Common myeloid progenitor, CD34-positive (primary cell): ENCODE measurements at regions not wholly inside any gene's neighbourhood (a gene's known extent, or its start where the extent isn't known, plus 50 kb on each side); places are given as distances from the start of the nearest gene placed in this dataset.

Experiments used
- CTCF ChIA-PET: fragments of 350-600 bp; sonication (Branson Sonifier 250); formaldehyde crosslinking; loops from one replicate; lab custom pipeline; 2021; ENCODE audit warnings: antibody characterized with exemption; lab: Charles Lee
- POLR2A ChIA-PET: fragments of 350-600 bp; sonication (Branson Sonifier 250); formaldehyde crosslinking; loops from one replicate; lab custom pipeline; 2021; ENCODE audit warnings: antibody characterized with exemption; lab: Charles Lee
- DNase-seq, 3 donors: peaks; one replicate each; pipeline versions ENCODE4 v3.0.0 to v3.0.0-alpha.2; 2013
- H3K27ac ChIP-seq, 2 experiments: 1 replicate in 1 of 2; 2 replicates in 1 of 2; pipeline ENCODE4 v1.7.0; 2013; ENCODE audit warnings: inconsistent platforms in 2 of 2, low read length in 2 of 2, mild to moderate bottlenecking in 2 of 2, low read depth in 1 of 2, moderate library complexity in 1 of 2; ENCODE audit not compliant: severe bottlenecking in 2 of 2, insufficient read depth in 1 of 2, poor library complexity in 1 of 2
- H3K27me3 ChIP-seq, 5 experiments: replicated peaks in 2 of 5; 1 replicate in 3 of 5; 2 replicates in 2 of 5; pipeline versions ENCODE4 v1.6.1 to v1.7.0; 2013; ENCODE audit warnings: low read length in 4 of 5, mild to moderate bottlenecking in 2 of 5, moderate library complexity in 2 of 5, inconsistent platforms in 1 of 5; ENCODE audit not compliant: insufficient read depth in 5 of 5, control insufficient read depth in 4 of 5
- H3K36me3 ChIP-seq, 4 experiments: 1 replicate in 2 of 4; 2 replicates in 2 of 4; pipeline versions ENCODE4 v1.6.1 to v1.7.0; 2013; ENCODE audit warnings: low read length in 3 of 4, control low read depth in 1 of 4, mild to moderate bottlenecking in 1 of 4; ENCODE audit not compliant: control insufficient read depth in 4 of 4, insufficient read depth in 4 of 4
- H3K4me1 ChIP-seq, 4 experiments: 1 replicate in 3 of 4; 2 replicates in 1 of 4; pipeline versions ENCODE4 v1.6.1 to v1.7.1; 2013; ENCODE audit warnings: low read length in 3 of 4, mild to moderate bottlenecking in 3 of 4, control low read depth in 1 of 4, inconsistent platforms in 1 of 4, moderate library complexity in 1 of 4; ENCODE audit not compliant: control insufficient read depth in 4 of 4, insufficient read depth in 4 of 4; ENCODE audit errors: control extremely low read depth in 1 of 4
- H3K4me3 ChIP-seq, 7 experiments: 1 replicate in 4 of 7; 2 replicates in 3 of 7; pipeline versions ENCODE4 v1.5.1 to v1.7.0; 2013; ENCODE audit warnings: mild to moderate bottlenecking in 7 of 7, low read length in 6 of 7, moderate library complexity in 6 of 7, inconsistent platforms in 2 of 7, low read depth in 2 of 7, control low read depth in 1 of 7; ENCODE audit not compliant: insufficient read depth in 4 of 7, control insufficient read depth in 1 of 7; ENCODE audit errors: extremely low read depth in 1 of 7
- H3K9me3 ChIP-seq, 5 experiments: 1 replicate in 4 of 5; 2 replicates in 1 of 5; pipeline versions ENCODE4 v1.6.1 to v1.7.1; 2013; ENCODE audit warnings: low read length in 4 of 5, mild to moderate bottlenecking in 2 of 5, inconsistent platforms in 1 of 5, low read depth in 1 of 5, moderate library complexity in 1 of 5; ENCODE audit not compliant: control insufficient read depth in 4 of 5, insufficient read depth in 2 of 5; ENCODE audit errors: control extremely low read depth in 1 of 5
- WGBS: methylation state at CpG from one replicate; pipeline ENCODE4 v1.1.5; 2013; ENCODE audit not compliant: insufficient coverage; 5-methylcytosine and 5-hydroxymethylcytosine counted together

DNA sequence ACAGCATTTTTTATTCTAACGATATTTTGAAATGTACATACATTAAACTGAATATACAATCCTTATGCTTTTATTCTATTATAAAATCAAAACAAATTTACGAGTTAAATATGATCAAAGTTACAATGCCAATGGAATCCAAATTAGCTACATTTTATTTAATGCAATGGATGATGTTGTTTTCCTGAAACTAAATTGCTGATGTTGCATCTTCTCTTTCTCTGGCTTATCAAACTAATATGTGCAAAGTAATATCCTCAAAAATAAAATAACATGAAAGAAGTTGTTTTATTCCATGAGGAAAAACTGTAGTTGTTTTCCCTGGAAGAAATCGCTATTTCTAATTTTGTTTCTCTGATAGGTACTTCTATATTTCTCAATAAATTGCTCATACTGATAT lies 106.8 kb downstream of the ASB9 start:
- peaks cover 0 to 6% (median 0%) of the 10 kb centered on the region in 5 experiments for H3K27me3 ChIP-seq
- DNase-seq: no peak
- no peak overlapping the region for H3K4me3 ChIP-seq
- no CpG with 5 or more reads among the region's 3 CpGs for WGBS
- no peaks in the 10 kb centered on the region for H3K9me3 ChIP-seq
- CTCF ChIA-PET: no interaction called here
- POLR2A ChIA-PET: no interaction called here
- no peaks in the 10 kb centered on the region for H3K4me1 ChIP-seq
- no peak overlapping the region for H3K27ac ChIP-seq
- no peaks in the 10 kb centered on the region for H3K36me3 ChIP-seq

DNA sequence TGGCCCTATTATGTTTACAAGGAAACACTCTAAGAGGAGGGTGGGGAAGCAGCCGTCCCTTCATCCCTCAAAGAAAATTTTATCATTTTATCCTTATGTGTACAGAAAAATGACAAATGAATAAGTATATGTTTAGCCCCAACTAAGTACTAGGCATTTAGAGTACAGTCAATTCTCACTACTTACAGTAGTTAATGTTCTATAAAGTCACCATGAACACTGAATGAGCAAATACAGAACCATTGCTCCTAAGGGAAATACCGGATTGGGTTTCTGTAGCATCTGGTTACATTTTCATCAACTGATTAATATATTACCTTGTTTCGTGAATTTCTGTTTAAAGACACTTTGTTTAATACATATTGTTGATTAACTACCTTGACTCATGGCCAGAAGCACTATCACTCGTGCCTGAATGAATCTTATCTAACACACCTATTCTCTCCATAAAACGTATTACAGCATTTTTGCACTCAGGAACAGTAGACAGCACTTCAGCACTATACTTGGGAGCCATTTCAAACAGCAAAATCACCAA lies 109.3 kb downstream of the ASB9 start:
- DNase-seq: no peak
- H3K27ac ChIP-seq: no peak overlapping the region
- ChIA-PET CTCF (no interaction called here), POLR2A (no interaction called here)
- peaks cover 0 to 3% (median 0%) of the 10 kb centered on the region in 5 experiments for H3K27me3 ChIP-seq
- no peak overlapping the region for H3K4me3 ChIP-seq
- H3K4me1 ChIP-seq: no peaks in the 10 kb centered on the region
- no peaks in the 10 kb centered on the region for H3K9me3 ChIP-seq
- 82% methylated on average over 2 of the region's 5 CpGs for WGBS
- no peaks in the 10 kb centered on the region for H3K36me3 ChIP-seq

- H3K27ac ChIP-seq: no peak overlapping the region
- no peak overlapping the region for H3K4me3 ChIP-seq
- POLR2A ChIA-PET: no interaction called here
- CTCF ChIA-PET: no interaction called here
- H3K9me3 ChIP-seq: no peaks in the 10 kb centered on the region
- 81% methylated on average over 6 of the region's 7 CpGs for WGBS
- DNase-seq: no peak
- H3K4me1 ChIP-seq: no peaks in the 10 kb centered on the region
- peaks cover 0 to 1% (median 0%) of the 10 kb centered on the region in 5 experiments for H3K27me3 ChIP-seq
- no peaks in the 10 kb centered on the region for H3K36me3 ChIP-seq
Measured at GRCh38 chrX:15158736-15159406, 111.0 kb downstream of the ASB9 start.

- WGBS: 67% methylated on average over 1 of the region's 1 CpG
- ChIA-PET CTCF (no interaction called here), POLR2A (no interaction called here)
- Histone ChIP-seq H3K4me3 (no peak overlapping the region), H3K4me1 (no peaks in the 10 kb centered on the region), H3K9me3 (no peaks in the 10 kb centered on the region), H3K27ac (no peak overlapping the region), H3K27me3 (peaks cover 0 to 3% (median 0%) of the 10 kb centered on the region in 5 experiments), H3K36me3 (no peaks in the 10 kb centered on the region)
- DNase-seq: no peak
Measured at GRCh38 chrX:15158350-15158735, 111.5 kb downstream of the ASB9 start.

GRCh38 chrX:15157624-15158023 lies 112.3 kb downstream of the ASB9 start:
- no peak overlapping the region for H3K27ac ChIP-seq

DNA sequence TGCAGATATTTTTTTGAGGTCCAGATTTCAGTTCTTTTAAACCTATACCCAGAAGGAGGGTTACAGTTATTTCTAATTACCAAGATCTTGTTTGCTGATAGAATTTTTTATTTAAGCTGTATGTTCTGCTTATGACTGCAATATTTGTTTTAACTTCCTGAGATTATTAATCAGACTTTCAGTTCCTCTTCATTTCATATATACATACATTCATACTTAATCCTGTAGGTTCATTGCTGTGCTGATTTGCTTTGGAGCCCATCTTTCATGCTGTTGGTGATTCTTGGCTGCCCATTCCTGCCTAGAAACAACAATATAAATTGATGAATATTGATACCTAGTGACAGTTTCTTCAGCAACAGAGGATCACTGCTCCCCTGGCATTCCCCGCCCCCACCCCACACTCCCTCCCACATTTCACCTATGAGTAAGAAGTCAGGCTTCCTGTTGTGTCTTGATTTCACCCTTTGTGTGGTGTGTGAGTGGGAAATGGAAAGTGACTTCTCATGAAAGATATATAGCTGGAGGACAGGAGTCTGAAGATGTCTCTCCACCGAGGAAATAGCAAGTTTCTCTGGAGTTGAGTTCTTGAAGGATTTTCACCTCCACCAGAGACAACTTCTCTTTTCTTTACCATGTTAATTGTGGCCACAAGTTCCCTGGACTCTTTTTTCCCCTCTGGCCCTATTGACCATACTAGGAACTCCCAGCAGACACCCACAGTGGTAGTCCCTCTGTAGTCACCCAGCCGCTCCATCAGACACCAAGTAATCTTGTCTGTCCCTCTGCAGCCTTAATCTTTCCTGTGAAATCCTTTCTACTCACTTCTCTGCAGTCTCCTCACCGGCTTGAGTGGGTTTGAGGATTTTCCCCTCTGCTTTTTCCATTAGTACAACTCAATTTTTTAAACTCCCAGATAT lies 118.4 kb downstream of the ASB9 start:
- peak in 1 of 3 donors; percentile 1 for DNase-seq
- H3K4me1 ChIP-seq: no peaks in the 10 kb centered on the region
- 67% methylated on average over 1 of the region's 4 CpGs for WGBS
- peaks cover 0 to 3% (median 0%) of the 10 kb centered on the region in 5 experiments for H3K27me3 ChIP-seq
- H3K27ac ChIP-seq: no peak overlapping the region
- H3K4me3 ChIP-seq: no peak overlapping the region
- H3K9me3 ChIP-seq: no peaks in the 10 kb centered on the region
- no peaks in the 10 kb centered on the region for H3K36me3 ChIP-seq
- POLR2A ChIA-PET: no interaction called here
- CTCF ChIA-PET: no interaction called here

More at GRCh38 chrX:15157624-15158023, 112.3 kb downstream of the ASB9 start:
- no peaks in the 10 kb centered on the region for H3K9me3 ChIP-seq
- peaks cover 0 to 3% (median 0%) of the 10 kb centered on the region in 5 experiments for H3K27me3 ChIP-seq
- no peak overlapping the region for H3K4me3 ChIP-seq
- H3K36me3 ChIP-seq: no peaks in the 10 kb centered on the region
- no peak for DNase-seq
- WGBS: 36% methylated on average over 1 of the region's 2 CpGs
- H3K4me1 ChIP-seq: no peaks in the 10 kb centered on the region
- CTCF ChIA-PET: no interaction called here
- POLR2A ChIA-PET: no interaction called here

GRCh38 chrX:15150586-15150985 lies 119.3 kb downstream of the ASB9 start:
- no peak overlapping the region for H3K27ac ChIP-seq
- H3K4me1 ChIP-seq: no peaks in the 10 kb centered on the region
- WGBS: no CpG with 5 or more reads among the region's 1 CpG
- H3K27me3 ChIP-seq: peaks cover 0 to 3% (median 0%) of the 10 kb centered on the region in 5 experiments
- no peaks in the 10 kb centered on the region for H3K9me3 ChIP-seq
- no peaks in the 10 kb centered on the region for H3K36me3 ChIP-seq
- ChIA-PET POLR2A (no interaction called here), CTCF (no interaction called here)
- no peak for DNase-seq
- no peak overlapping the region for H3K4me3 ChIP-seq
